Liver (tissue), 8 donors: ENCODE measurements at regions not wholly inside any gene's neighbourhood (a gene's known extent, or its start where the extent isn't known, plus 50 kb on each side); places are given as distances from the start of the nearest gene placed in this dataset.

ENCODE experiments used
- DNase-seq: peaks from one replicate; pipeline ENCODE4 v3.0.0-alpha.2; 2017; ENCODE audit warnings: low spot score
- H3K27ac ChIP-seq, 2 donors: one replicate each; pipeline ENCODE4 v1.7.0; 2013; ENCODE audit warnings: inconsistent platforms in 2 of 2, low read length in 2 of 2, control low read depth in 1 of 2, low read depth in 1 of 2, mild to moderate bottlenecking in 1 of 2
- H3K27me3 ChIP-seq, 4 donors: one replicate each; pipeline versions ENCODE4 v1.6.1 to v1.7.0; 2013; ENCODE audit warnings: low read length in 3 of 4, inconsistent platforms in 1 of 4, mild to moderate bottlenecking in 1 of 4, moderate library complexity in 1 of 4; ENCODE audit not compliant: control insufficient read depth in 4 of 4, insufficient read depth in 4 of 4
- H3K36me3 ChIP-seq, 4 donors: one replicate each; pipeline versions ENCODE4 v1.6.1 to v1.7.0; 2013; ENCODE audit warnings: low read length in 3 of 4, mild to moderate bottlenecking in 3 of 4, low read depth in 1 of 4, moderate library complexity in 1 of 4; ENCODE audit not compliant: control insufficient read depth in 4 of 4, insufficient read depth in 3 of 4
- H3K4me1 ChIP-seq, 4 donors: one replicate each; pipeline versions ENCODE4 v1.6.1 to v1.7.0; 2013; ENCODE audit warnings: low read length in 3 of 4, mild to moderate bottlenecking in 3 of 4, moderate library complexity in 1 of 4; ENCODE audit not compliant: control insufficient read depth in 4 of 4, insufficient read depth in 4 of 4
- H3K4me3 ChIP-seq, 3 donors: one replicate each; pipeline versions ENCODE4 v1.6.1 to v1.7.0; 2013; ENCODE audit warnings: low read length in 3 of 3, control low read depth in 1 of 3, low read depth in 1 of 3, mild to moderate bottlenecking in 1 of 3
- H3K9ac ChIP-seq, 2 donors: one replicate each; pipeline ENCODE4 v1.7.0; 2013; ENCODE audit warnings: low read length in 2 of 2, mild to moderate bottlenecking in 2 of 2, moderate library complexity in 2 of 2, control low read depth in 1 of 2, low read depth in 1 of 2
- H3K9me3 ChIP-seq, 4 donors: one replicate each; pipeline versions ENCODE4 v1.6.1 to v1.7.0; 2013; ENCODE audit warnings: low read length in 3 of 4; ENCODE audit not compliant: control insufficient read depth in 4 of 4
- EGR1 ChIP-seq, 2 donors: IDR thresholded peaks; 2 replicates each; pipeline ENCODE4 v1.6.1; 2016 to 2018; ENCODE audit warnings: antibody characterized with exemption in 2 of 2, low read depth in 2 of 2
- FOXA1 ChIP-seq: IDR thresholded peaks from 2 replicates; pipeline ENCODE4 v1.6.1; 2016; ENCODE audit warnings: antibody characterized with exemption
- FOXA2 ChIP-seq: IDR thresholded peaks from 2 replicates; pipeline ENCODE4 v1.6.1; 2016; ENCODE audit warnings: antibody characterized with exemption
- GABPA ChIP-seq, 2 donors: IDR thresholded peaks in 1 of 2; conservative IDR thresholded peaks in 1 of 2; 2 replicates each; pipeline ENCODE4 v1.6.1; 2016; ENCODE audit warnings: antibody characterized with exemption in 2 of 2, mild to moderate bottlenecking in 1 of 2, moderate library complexity in 1 of 2
- HNF4A ChIP-seq, 2 donors: conservative IDR thresholded peaks; 2 replicates each; pipeline ENCODE4 v1.6.1; 2016; ENCODE audit warnings: antibody characterized with exemption in 2 of 2, mild to moderate bottlenecking in 2 of 2
- HNF4G ChIP-seq: IDR thresholded peaks from 2 replicates; pipeline ENCODE4 v1.6.1; 2016; ENCODE audit warnings: antibody characterized with exemption
- JUND ChIP-seq, 2 donors: IDR thresholded peaks; 2 replicates each; pipeline ENCODE4 v1.6.1; 2016; ENCODE audit warnings: antibody characterized with exemption in 2 of 2
- NR2F2 ChIP-seq: IDR thresholded peaks from 2 replicates; pipeline ENCODE4 v1.6.1; 2016; ENCODE audit warnings: antibody characterized with exemption
- RAD21 ChIP-seq, 2 donors: IDR thresholded peaks; 2 replicates each; pipeline ENCODE4 v1.6.1; 2016; ENCODE audit warnings: antibody characterized with exemption in 2 of 2, mild to moderate bottlenecking in 2 of 2
- RXRA ChIP-seq, 2 donors: IDR thresholded peaks; 2 replicates each; pipeline ENCODE4 v1.6.1; 2017 to 2018; ENCODE audit warnings: antibody characterized with exemption in 2 of 2, mild to moderate bottlenecking in 1 of 2
- SP1 ChIP-seq: IDR thresholded peaks from 2 replicates; pipeline ENCODE4 v1.6.1; 2018; ENCODE audit warnings: antibody characterized with exemption, mild to moderate bottlenecking
- TAF1 ChIP-seq: conservative IDR thresholded peaks from 2 replicates; pipeline ENCODE4 v1.6.1; 2016; ENCODE audit warnings: antibody characterized with exemption, mild to moderate bottlenecking
- YY1 ChIP-seq: IDR thresholded peaks from 2 replicates; pipeline ENCODE4 v1.6.1; 2016; ENCODE audit warnings: antibody characterized with exemption, mild to moderate bottlenecking
- WGBS: extraction: QIAGEN DNeasy Blood & Tissue Kit; methylation state at CpG from one replicate; pipeline ENCODE4 v1.1.7; 2013; 5-methylcytosine and 5-hydroxymethylcytosine counted together
- TF ChIP-seq, protein P1 (sequence below): IDR thresholded peaks from 2 replicates; pipeline ENCODE4 v1.6.1; 2016; ENCODE audit warnings: antibody characterized with exemption
- TF ChIP-seq, protein P2 (sequence below): IDR thresholded peaks from 2 replicates; pipeline ENCODE4 v1.6.1; 2016; ENCODE audit warnings: antibody characterized with exemption
- TF ChIP-seq, protein P3 (sequence below): IDR thresholded peaks from 2 replicates; pipeline ENCODE4 v1.6.1; 2016; ENCODE audit warnings: antibody characterized with exemption, mild to moderate bottlenecking
- TF ChIP-seq, protein P4 (sequence below): fragments of 150-350 bp; IDR thresholded peaks from 2 replicates; pipeline ENCODE4 v1.5.1; 2017; ENCODE audit warnings: improper control_type of control experiment, low read depth, low read length; ENCODE audit not compliant: missing input control
- TF ChIP-seq, protein P5 (sequence below): IDR thresholded peaks from 2 replicates; pipeline ENCODE4 v1.6.1; 2016; ENCODE audit warnings: antibody characterized with exemption
- donor health status: healthy.
- donor health status: healthy.
- donor health status: healthy.
- donor health status: healthy.
- donor health status: healthy.

DNA sequence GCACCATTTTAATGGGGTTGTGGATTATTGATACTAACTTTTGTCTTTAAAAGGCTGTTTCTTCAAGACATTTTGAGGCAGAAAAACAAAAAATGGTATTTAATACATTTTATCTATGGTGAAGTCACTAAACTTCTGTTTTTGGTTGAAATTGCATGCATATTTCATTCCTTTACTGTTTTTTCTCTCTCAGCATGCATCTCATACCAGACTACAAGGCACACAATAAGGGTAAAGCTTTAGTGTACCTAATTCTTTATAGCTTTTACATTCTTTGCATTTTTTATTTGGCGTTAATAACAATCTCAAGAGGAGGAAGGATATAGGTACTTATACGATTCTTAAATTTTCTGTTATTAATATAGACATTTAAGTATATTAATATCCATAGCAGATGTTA, 151.0 kb upstream of the DKK2 start:
- Histone ChIP-seq H3K9ac (no peak overlapping the region), H3K4me1 (peaks cover 0 to 4% (median 0%) of the 10 kb centered on the region in 4 donors), H3K36me3 (no peaks in the 10 kb centered on the region), H3K4me3 (no peak overlapping the region), H3K27me3 (no peaks in the 10 kb centered on the region), H3K27ac (no peak overlapping the region), H3K9me3 (peaks cover 0 to 4% (median 0%) of the 10 kb centered on the region in 4 donors)
- no peak for DNase-seq
- TF ChIP-seq, protein P1, sequence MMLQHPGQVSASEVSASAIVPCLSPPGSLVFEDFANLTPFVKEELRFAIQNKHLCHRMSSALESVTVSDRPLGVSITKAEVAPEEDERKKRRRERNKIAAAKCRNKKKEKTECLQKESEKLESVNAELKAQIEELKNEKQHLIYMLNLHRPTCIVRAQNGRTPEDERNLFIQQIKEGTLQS = no peak
- no peak for TF ChIP-seq GABPA (IDR thresholded peaks at IDR 0.05 in 1 of 2, conservative IDR thresholded peaks at IDR 0.05 in 1 of 2)
- 89% methylated on average over 2 of the region's 2 CpGs for WGBS

DNA sequence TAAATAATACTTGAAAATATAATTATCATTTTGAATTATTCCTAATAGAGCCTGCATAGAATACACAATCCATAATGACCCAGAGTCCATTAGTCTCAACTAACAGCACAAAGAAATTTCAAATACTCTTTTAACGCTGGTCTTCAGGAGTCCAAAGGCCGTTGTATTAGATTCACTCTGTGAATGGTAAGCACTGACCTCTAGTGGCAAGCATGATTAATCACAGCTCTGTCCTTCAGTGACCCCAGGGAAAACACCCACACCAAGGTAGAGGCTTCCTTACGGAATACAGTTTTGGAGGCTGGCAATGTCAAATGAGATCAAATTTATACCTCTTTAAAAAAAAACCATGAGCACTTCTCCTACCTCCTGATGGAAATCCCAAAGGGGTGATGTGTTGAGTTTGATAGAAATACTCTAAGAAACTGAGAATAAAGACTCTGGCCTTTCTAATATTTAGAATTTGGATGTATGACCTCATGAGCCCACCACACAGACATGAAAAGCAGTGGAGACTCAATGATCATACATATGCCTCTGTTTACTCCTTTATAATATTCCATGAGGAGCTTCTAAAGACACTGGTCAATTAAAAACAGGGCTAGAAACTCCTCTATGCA, 147.2 kb upstream of the DKK2 start:
- DNase-seq = no peak
- Histone ChIP-seq H3K9ac (no peak overlapping the region), H3K27me3 (no peaks in the 10 kb centered on the region), H3K36me3 (no peaks in the 10 kb centered on the region), H3K4me1 (peaks cover 0 to 4% (median 0%) of the 10 kb centered on the region in 4 donors), H3K9me3 (no peaks in the 10 kb centered on the region), H3K27ac (no peak overlapping the region), H3K4me3 (no peak overlapping the region)
- peak; percentile 8 to 43 for TF ChIP-seq JUND (IDR thresholded peaks at IDR 0.05)
- TF ChIP-seq FOXA2 = no peak
- TF ChIP-seq HNF4A (conservative IDR thresholded peaks at IDR 0.05) = peak; percentile 95 to 96
- TF ChIP-seq, protein P2, sequence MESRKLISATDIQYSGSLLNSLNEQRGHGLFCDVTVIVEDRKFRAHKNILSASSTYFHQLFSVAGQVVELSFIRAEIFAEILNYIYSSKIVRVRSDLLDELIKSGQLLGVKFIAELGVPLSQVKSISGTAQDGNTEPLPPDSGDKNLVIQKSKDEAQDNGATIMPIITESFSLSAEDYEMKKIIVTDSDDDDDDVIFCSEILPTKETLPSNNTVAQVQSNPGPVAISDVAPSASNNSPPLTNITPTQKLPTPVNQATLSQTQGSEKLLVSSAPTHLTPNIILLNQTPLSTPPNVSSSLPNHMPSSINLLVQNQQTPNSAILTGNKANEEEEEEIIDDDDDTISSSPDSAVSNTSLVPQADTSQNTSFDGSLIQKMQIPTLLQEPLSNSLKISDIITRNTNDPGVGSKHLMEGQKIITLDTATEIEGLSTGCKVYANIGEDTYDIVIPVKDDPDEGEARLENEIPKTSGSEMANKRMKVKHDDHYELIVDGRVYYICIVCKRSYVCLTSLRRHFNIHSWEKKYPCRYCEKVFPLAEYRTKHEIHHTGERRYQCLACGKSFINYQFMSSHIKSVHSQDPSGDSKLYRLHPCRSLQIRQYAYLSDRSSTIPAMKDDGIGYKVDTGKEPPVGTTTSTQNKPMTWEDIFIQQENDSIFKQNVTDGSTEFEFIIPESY = no peak
- TF ChIP-seq EGR1 (IDR thresholded peaks at IDR 0.05; ENCODE audit: low read depth in 2 of 2) = no peak
- TF ChIP-seq TAF1 = no peak
- TF ChIP-seq GABPA (IDR thresholded peaks at IDR 0.05 in 1 of 2, conservative IDR thresholded peaks at IDR 0.05 in 1 of 2) = no peak
- TF ChIP-seq, protein P3, sequence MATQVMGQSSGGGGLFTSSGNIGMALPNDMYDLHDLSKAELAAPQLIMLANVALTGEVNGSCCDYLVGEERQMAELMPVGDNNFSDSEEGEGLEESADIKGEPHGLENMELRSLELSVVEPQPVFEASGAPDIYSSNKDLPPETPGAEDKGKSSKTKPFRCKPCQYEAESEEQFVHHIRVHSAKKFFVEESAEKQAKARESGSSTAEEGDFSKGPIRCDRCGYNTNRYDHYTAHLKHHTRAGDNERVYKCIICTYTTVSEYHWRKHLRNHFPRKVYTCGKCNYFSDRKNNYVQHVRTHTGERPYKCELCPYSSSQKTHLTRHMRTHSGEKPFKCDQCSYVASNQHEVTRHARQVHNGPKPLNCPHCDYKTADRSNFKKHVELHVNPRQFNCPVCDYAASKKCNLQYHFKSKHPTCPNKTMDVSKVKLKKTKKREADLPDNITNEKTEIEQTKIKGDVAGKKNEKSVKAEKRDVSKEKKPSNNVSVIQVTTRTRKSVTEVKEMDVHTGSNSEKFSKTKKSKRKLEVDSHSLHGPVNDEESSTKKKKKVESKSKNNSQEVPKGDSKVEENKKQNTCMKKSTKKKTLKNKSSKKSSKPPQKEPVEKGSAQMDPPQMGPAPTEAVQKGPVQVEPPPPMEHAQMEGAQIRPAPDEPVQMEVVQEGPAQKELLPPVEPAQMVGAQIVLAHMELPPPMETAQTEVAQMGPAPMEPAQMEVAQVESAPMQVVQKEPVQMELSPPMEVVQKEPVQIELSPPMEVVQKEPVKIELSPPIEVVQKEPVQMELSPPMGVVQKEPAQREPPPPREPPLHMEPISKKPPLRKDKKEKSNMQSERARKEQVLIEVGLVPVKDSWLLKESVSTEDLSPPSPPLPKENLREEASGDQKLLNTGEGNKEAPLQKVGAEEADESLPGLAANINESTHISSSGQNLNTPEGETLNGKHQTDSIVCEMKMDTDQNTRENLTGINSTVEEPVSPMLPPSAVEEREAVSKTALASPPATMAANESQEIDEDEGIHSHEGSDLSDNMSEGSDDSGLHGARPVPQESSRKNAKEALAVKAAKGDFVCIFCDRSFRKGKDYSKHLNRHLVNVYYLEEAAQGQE = no peak
- no peak for TF ChIP-seq FOXA1
- TF ChIP-seq, protein P4, sequence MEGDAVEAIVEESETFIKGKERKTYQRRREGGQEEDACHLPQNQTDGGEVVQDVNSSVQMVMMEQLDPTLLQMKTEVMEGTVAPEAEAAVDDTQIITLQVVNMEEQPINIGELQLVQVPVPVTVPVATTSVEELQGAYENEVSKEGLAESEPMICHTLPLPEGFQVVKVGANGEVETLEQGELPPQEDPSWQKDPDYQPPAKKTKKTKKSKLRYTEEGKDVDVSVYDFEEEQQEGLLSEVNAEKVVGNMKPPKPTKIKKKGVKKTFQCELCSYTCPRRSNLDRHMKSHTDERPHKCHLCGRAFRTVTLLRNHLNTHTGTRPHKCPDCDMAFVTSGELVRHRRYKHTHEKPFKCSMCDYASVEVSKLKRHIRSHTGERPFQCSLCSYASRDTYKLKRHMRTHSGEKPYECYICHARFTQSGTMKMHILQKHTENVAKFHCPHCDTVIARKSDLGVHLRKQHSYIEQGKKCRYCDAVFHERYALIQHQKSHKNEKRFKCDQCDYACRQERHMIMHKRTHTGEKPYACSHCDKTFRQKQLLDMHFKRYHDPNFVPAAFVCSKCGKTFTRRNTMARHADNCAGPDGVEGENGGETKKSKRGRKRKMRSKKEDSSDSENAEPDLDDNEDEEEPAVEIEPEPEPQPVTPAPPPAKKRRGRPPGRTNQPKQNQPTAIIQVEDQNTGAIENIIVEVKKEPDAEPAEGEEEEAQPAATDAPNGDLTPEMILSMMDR = peak; percentile 81
- TF ChIP-seq RAD21 (IDR thresholded peaks at IDR 0.05) = peak; percentile 91 to 93
- peak; percentile 49 for TF ChIP-seq SP1
- no peak for TF ChIP-seq NR2F2
- TF ChIP-seq RXRA (IDR thresholded peaks at IDR 0.05) = peak; percentile 92 to 97
- TF ChIP-seq HNF4G = peak; percentile 94
- TF ChIP-seq, protein P1 = peak; percentile 46
- TF ChIP-seq, protein P5, sequence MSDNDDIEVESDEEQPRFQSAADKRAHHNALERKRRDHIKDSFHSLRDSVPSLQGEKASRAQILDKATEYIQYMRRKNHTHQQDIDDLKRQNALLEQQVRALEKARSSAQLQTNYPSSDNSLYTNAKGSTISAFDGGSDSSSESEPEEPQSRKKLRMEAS = no peak
- no peak for TF ChIP-seq YY1
- under 1% methylated on average over 3 of the region's 3 CpGs for WGBS
